ENCODE measurements at regions not wholly inside any gene's neighbourhood (a gene's known extent, or its start where the extent isn't known, plus 50 kb on each side); places are given as distances from the start of the nearest gene placed in this dataset.

DNA sequence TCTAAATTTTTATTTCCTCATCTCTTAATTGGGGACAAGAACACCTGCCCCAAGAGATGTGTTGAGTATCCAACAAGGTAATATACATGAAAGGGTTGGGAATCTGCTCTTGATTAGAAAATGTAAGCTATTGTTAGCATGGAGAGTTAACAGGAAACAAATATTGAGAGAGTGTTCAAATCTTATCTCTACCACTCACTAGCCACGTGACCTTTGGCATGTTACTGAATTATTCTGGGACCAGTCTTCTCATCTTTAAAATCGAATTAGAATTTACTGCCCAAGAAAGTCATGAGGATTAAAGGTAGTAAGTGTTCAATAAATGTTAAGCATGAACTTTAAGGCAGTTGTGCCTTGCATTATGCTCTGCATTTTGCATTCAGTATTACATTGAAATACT lies 184.7 kb downstream of the MID1IP1 start:
- intact Hi-C loops (cut with DNase I), result loop anchor here (10.0 kb wide), 1 partner anchor 221 kb away; no protein-coding TSS in a partner anchor
- Histone ChIP-seq H3K4me3 (no peak overlapping the region), H3K27me3 (no peaks in the 10 kb centered on the region), H3K4me1 (no peaks in the 10 kb centered on the region), H3K36me3 (no peaks in the 10 kb centered on the region), H3K9me3 (no peaks in the 10 kb centered on the region), H3K27ac (no peak overlapping the region)
- DNase-seq, result no peak
- WGBS, 2 donors, result 14 to 39% methylated on average over 2 of the region's 2 CpGs
- TF ChIP-seq, protein P1, sequence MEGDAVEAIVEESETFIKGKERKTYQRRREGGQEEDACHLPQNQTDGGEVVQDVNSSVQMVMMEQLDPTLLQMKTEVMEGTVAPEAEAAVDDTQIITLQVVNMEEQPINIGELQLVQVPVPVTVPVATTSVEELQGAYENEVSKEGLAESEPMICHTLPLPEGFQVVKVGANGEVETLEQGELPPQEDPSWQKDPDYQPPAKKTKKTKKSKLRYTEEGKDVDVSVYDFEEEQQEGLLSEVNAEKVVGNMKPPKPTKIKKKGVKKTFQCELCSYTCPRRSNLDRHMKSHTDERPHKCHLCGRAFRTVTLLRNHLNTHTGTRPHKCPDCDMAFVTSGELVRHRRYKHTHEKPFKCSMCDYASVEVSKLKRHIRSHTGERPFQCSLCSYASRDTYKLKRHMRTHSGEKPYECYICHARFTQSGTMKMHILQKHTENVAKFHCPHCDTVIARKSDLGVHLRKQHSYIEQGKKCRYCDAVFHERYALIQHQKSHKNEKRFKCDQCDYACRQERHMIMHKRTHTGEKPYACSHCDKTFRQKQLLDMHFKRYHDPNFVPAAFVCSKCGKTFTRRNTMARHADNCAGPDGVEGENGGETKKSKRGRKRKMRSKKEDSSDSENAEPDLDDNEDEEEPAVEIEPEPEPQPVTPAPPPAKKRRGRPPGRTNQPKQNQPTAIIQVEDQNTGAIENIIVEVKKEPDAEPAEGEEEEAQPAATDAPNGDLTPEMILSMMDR (IDR thresholded peaks at IDR 0.05), result no peak
- TF ChIP-seq POLR2AphosphoS5 (IDR thresholded peaks at IDR 0.05) (no peak), POLR2A (IDR thresholded peaks at IDR 0.05) (no peak), EP300 (IDR thresholded peaks at IDR 0.05) (no peak)

DNA sequence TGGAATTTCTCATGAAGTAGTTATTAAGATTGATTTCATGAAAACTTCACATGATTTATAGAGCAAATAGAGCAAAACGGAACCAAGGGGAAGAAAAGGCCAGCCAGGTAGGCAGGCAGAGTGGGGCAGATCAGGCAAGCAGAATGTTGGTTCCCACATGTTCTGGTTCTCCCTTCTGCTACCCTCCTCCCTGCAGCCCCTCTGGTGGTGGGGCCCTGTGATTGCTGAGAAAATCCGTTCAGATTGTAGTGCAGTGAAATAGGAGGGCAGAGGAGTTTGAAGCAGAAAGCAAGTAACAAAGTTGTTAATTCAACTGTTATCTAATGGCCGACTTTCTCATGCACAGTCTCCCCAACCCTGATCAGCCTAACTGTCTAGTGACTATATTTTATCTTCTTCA lies 185.3 kb downstream of the MID1IP1 start:
- no peak for DNase-seq
- H3K9me3 ChIP-seq, result no peaks in the 10 kb centered on the region
- intact Hi-C loops (cut with DNase I), result loop anchor here (10.0 kb wide), 1 partner anchor 222 kb away; no protein-coding TSS in a partner anchor
- no peaks in the 10 kb centered on the region for H3K36me3 ChIP-seq
- no peaks in the 10 kb centered on the region for H3K4me1 ChIP-seq
- no peak overlapping the region for H3K4me3 ChIP-seq
- no peak overlapping the region for H3K27ac ChIP-seq
- 51 to 59% methylated on average over 3 of the region's 3 CpGs for WGBS, 2 donors
- H3K27me3 ChIP-seq, result no peaks in the 10 kb centered on the region
- TF ChIP-seq EP300 (IDR thresholded peaks at IDR 0.05) (no peak), POLR2AphosphoS5 (IDR thresholded peaks at IDR 0.05) (no peak), POLR2A (IDR thresholded peaks at IDR 0.05) (no peak)
- TF ChIP-seq, protein P1 (IDR thresholded peaks at IDR 0.05), result no peak

DNA sequence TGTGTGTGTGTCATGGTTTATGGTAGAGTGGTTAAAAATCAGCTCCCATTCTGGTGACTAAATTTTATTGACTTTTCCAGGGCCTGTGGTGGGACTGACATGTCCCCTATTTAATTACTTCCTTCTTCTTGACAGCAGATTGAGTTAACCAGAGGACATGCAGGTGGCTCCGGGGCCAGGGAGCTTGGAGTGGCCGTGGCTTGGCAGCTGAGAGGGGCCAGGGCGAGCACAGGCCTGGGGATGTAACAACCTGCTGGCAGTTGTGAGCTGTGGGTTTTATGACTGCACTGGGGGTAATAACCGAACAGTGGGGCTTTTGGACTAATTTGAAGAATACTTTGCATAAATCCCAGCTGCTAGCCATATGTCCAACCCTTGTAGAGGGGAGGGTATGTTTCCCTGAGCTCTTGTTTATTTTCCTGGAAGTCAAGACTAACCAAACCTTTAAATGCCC lies 186.0 kb downstream of the MID1IP1 start:
- no peak overlapping the region for H3K4me3 ChIP-seq
- 12 to 46% methylated on average over 4 of the region's 4 CpGs for WGBS, 2 donors
- H3K4me1 ChIP-seq, result no peaks in the 10 kb centered on the region
- no peaks in the 10 kb centered on the region for H3K36me3 ChIP-seq
- no peaks in the 10 kb centered on the region for H3K27me3 ChIP-seq
- no peak overlapping the region for H3K27ac ChIP-seq
- H3K9me3 ChIP-seq, result no peaks in the 10 kb centered on the region
- no peak for DNase-seq
- intact Hi-C loops (cut with DNase I), result loop anchor here (10.0 kb wide), 1 partner anchor 222 kb away; no protein-coding TSS in a partner anchor
- TF ChIP-seq, protein P1 (IDR thresholded peaks at IDR 0.05), result no peak
- TF ChIP-seq EP300 (IDR thresholded peaks at IDR 0.05), result no peak
- no peak for TF ChIP-seq POLR2AphosphoS5 (IDR thresholded peaks at IDR 0.05)
- no peak for TF ChIP-seq POLR2A (IDR thresholded peaks at IDR 0.05)

DNA sequence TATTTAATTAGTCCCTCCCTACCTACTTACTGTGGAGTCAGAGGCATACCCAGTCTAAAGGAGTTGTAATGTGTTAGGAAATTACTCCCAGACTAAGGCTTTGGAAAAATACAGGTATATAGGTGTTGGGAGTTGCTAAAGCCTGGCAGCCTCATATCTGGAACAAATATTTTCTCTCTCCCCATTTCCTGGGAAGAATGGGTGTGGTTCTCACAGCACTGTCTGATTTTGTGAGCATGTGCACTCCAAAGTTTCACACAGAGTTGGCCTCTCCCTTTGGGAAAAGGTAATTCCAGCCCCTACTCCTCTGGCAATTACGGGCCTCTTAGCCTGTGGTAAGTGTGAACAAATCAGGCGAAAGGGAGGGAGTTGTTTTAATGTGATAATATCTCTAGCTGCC lies 187.0 kb downstream of the MID1IP1 start:
- Histone ChIP-seq H3K9me3 (no peaks in the 10 kb centered on the region), H3K36me3 (no peaks in the 10 kb centered on the region), H3K4me1 (no peaks in the 10 kb centered on the region), H3K27ac (no peak overlapping the region), H3K27me3 (no peaks in the 10 kb centered on the region), H3K4me3 (no peak overlapping the region)
- no peak for DNase-seq
- intact Hi-C loops (cut with DNase I), result loop anchor here (10.0 kb wide), 1 partner anchor 224 kb away; no protein-coding TSS in a partner anchor
- WGBS, 2 donors, result 26 to 84% methylated on average over 2 of the region's 2 CpGs
- TF ChIP-seq POLR2AphosphoS5 (IDR thresholded peaks at IDR 0.05), result no peak
- TF ChIP-seq EP300 (IDR thresholded peaks at IDR 0.05), result no peak
- TF ChIP-seq, protein P1 (IDR thresholded peaks at IDR 0.05), result no peak
- TF ChIP-seq POLR2A (IDR thresholded peaks at IDR 0.05), result no peak

DNA sequence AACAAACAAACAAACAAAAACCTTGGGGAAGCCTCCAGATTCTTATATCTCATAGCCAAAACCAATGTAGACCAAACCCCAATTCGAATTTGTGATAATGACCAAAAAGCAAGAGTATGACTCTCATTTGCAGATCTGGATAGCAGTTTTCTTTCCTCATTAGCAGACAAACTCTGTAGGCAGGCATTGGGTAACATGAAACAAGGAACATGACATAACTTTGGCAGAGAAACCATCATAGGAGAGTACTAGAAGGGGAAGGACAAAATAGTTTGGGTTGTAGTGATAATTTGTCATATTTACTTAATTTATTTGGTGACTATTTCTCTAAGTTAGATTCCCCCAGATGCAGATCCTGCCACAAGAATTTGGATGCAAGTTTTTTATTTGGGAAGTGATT lies 187.8 kb downstream of the MID1IP1 start:
- intact Hi-C loops (cut with DNase I), result loop anchor here (10.0 kb wide), 1 partner anchor 224 kb away; no protein-coding TSS in a partner anchor
- DNase-seq, result no peak
- Histone ChIP-seq H3K27ac (no peak overlapping the region), H3K27me3 (no peaks in the 10 kb centered on the region), H3K36me3 (no peaks in the 10 kb centered on the region), H3K9me3 (no peaks in the 10 kb centered on the region), H3K4me3 (no peak overlapping the region), H3K4me1 (no peaks in the 10 kb centered on the region)
- 75 to 84% methylated on average over 1 of the region's 1 CpG for WGBS, 2 donors
- TF ChIP-seq POLR2A (IDR thresholded peaks at IDR 0.05), result no peak
- no peak for TF ChIP-seq EP300 (IDR thresholded peaks at IDR 0.05)
- TF ChIP-seq POLR2AphosphoS5 (IDR thresholded peaks at IDR 0.05), result no peak
